HG03175 (cell line): ENCODE measurements at regions not wholly inside any gene's neighbourhood (a gene's known extent, or its start where the extent isn't known, plus 50 kb on each side); places are given as distances from the start of the nearest gene placed in this dataset.
"Not testable (repeated sequence)": the region's sequence is repeated elsewhere in the genome, so short reads cannot be mapped to it uniquely, and the experiment has no call there.

Source experiments
- ATAC-seq: cut with Tn5 transposase; IDR thresholded peaks from one replicate; pipeline ENCODE4 v1.9.1; 2021; ENCODE audit warnings: mild to moderate bottlenecking, moderate library complexity; ENCODE audit not compliant: unreplicated experiment

DNA sequence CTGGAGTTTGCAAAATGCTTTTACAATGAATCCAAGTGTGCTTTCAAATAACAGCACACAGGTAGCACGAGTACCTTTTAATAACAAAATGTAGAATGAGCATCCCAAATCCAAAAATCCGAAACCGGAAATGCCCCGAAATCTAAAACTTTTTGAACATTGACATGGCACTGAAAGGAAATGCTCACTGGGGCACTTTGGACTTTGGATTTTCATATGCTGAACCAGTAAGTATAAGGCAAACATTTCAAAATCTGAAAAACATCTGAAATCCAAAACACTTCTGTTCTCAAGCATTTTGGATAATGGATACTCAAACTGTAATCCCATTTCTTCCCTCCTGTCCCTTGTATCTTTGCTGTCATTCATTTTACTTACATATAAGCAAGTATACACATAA lies 50.1 kb downstream of the GCNT4 start:
- ATAC-seq: no peak

DNA sequence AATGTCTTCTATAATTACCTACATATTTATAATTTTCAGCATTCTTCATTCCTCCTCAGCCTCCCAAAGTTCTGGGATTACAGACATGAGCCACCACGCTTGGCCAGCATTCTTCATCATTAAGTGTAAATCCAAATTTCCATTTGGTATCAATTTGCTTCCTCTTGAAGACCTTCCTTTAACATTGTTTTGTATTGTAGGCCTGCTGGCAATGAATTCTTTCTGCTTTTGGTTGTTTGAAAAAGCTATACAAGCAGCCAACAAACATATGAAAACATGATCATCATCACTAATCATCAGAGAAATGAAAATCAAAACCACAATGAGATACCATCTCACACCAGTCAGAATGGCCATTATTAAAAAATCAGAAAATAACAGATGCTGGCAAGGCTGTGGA lies 56.4 kb downstream of the GCNT4 start:
- ATAC-seq: no peak

DNA sequence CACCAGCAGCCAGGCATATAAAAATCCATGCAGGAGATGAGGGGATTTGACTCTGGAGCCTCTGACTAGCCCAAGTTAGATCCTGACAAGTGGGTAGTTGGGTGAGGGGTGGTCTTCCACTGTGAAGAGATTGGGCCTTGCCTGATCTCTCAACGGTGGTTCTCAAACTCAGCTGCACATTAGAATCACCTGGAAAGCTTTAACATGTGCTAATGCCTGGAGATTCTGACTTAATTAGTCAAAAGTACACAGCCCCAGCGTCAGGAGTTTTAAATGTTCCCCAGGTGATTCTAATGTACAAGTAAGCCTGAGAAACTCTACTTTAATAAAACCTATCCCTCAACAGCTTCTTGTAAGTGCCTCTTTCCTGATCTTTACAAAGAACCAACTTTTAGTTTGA lies 57.5 kb downstream of the GCNT4 start:
- ATAC-seq: no peak

DNA sequence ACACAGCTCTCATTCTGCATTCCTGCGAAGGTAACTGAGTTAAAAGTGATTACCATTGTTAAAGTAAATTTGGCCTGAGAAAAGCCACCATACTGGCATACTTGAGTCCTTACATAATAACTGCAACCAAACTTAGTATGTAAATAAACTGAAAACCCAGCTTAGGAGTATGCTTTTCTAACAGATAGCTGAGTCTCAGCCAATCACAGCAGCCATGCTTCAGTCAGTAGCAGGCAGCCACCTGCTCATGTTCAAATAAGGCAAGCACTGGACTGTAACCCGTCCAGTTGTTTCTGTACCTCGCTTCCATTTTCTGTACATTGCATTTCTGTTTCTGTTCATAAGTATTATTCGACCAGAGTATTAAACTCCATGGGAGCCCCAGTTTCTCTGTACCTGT lies 58.6 kb downstream of the GCNT4 start:
- ATAC-seq: no peak

DNA sequence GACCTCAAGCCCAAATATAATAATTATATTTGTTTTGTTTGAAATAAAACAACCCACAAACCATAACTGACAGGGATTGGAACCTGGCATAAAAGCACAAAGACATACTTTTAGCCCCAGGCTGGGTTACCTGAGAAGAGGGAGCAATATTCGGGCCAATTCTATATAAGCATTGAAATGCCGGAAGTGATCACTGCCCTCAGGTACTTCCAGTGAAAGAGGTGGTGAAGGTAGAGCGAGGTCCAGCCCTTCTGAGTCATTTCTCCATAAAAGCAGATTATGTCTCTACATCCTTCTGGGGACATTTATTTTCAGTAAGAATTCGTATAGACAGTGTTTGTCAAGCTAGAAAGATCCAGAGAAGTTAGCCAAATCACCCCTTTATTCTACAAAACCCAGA lies 59.6 kb downstream of the GCNT4 start:
- ATAC-seq: no peak

DNA sequence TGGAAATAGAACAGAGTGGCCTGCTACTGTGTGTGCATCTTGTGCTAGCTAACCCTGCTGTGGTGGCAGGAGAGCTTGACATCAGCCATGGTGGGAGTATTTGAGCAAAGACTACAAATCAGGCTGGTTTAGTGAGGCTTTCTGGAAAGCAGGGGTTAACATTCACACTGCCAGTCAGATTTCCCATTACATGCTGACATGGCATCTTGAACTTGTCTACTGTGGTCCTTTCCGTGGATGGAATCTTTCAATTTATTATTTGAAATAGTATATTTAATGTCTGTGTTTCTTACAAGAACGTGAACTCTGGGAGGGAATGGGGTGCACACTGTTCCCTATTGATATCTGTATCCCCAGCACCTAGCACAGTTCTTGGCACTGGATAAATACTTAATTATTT lies 60.8 kb downstream of the GCNT4 start:
- ATAC-seq: no peak

DNA sequence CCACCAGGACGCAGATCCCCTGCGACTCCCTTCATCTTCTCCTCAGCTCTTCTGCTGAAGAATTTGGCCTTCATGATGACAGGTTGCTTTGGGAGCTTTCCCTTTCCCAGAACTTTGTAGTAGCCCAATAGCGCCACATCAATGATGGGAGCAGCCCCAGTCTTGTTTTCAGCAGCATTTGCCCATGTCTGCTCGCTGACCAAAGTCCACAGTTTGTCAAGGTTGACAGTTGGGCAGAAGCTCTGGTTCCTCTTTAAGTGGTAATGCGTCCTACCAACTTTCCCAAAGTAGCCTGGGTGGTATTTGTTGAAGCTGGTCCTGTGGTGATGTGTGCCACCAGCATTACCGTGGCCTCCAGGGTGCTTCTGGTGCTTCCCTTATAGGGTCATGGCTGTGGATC lies 62.2 kb downstream of the GCNT4 start:
- no peak for ATAC-seq

DNA sequence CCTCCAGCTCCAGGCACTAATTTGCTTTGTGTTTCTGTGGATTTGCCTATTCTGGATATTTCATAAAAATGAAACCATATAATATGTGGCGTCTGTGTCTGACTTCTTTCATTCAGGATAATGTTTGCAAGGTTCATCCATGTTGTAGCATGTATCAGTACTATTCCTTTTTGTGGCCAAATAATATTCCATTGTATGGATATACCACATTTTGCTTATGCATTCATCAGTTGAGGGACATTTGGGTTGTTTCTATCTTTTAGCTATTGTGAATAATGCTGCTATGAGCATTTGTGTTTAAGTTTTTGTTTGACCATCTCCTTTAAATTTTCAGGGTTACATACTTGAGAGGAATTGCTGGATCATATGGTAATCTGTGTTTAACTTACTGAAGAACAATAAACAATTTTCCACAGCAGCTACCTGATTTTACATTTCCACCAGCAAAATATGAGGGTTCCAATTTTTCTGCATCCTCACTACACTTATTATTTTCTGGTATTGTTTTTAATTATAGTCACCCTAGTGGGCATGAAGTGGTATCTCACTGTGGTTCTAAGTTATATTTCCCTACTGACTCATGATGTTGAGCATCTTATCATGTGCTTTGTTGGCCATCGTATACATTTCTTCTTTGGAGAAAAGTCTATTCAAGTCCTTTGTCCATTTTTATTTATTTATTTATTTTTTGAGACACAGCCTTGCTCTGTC lies 63.9 kb downstream of the GCNT4 start:
- no peak for ATAC-seq

DNA sequence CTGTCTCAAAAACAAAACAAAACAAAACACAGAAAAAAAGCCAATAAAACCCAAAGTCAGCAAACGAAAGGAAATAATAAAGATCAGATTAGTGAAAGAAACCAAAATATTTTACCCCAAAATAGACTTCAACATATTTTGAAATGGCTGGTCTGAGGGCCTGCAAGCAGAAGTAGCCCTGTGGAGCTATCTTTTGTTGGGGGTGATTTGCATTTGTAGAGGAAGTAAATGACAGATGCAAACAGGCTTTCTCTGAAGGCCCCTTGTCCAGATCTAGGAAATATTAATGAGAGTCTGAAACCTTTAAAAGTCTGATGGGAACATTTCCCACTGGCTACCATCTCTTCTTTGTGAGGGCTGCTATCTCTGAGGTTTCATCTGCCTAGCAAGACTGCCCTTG lies 74.0 kb downstream of the GCNT4 start:
- ATAC-seq: no peak

DNA sequence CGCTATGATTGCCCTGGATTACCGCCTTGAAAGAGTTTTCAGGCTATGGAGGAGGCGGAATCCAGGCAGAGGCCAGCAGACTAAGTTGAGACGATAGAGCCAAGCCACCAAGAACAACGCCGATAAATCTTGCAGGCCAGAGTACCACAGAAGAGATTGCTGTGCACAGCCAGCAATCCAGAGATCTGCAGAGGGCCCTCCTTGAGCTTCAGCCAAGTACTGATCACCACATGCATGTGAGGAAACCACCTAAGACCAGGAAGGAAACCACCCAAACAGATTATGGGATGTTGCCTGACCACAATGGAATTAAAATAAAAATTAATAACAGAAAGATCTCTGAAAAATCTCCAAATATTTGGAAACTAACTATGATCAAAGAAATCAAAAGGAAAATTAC lies 74.9 kb downstream of the GCNT4 start:
- no peak for ATAC-seq

DNA sequence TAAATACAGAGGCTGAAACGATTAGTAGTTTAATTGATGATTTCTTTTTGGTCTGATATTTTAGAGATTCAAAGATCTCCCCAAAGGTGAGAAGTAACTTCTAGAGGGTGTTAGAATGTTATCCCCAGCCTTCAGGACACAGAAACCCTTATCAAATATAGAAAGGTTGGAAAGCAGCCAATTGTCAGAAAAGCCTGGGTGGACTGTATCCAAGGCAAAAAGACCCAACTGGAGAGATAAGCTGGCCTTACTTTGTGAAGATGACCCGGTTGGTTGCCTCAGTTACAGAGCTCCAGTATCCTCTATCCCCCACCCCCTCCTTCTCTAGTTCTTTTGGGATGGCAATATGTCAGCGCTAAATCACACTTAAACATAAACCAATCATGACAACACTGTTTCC lies 75.7 kb downstream of the GCNT4 start:
- no peak for ATAC-seq

DNA sequence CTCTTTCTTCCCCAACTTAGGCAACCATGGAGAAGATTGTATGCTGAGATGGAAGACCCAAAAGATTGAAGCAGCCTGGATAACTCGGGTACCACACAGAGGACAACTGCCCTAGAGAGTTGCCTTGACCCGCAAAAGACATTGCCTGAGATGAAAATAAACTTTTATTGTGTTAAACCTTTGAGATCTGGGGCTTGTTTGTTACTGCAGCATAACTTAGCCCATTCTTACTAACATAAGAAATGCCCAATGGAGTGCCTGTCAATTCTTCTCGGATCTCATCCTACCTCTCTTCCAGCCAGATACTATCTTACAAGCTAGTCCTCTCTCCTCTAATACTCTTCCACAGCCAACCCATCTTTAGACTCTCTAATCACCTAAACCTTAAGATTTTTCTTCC lies 76.8 kb downstream of the GCNT4 start:
- ATAC-seq: no peak

DNA sequence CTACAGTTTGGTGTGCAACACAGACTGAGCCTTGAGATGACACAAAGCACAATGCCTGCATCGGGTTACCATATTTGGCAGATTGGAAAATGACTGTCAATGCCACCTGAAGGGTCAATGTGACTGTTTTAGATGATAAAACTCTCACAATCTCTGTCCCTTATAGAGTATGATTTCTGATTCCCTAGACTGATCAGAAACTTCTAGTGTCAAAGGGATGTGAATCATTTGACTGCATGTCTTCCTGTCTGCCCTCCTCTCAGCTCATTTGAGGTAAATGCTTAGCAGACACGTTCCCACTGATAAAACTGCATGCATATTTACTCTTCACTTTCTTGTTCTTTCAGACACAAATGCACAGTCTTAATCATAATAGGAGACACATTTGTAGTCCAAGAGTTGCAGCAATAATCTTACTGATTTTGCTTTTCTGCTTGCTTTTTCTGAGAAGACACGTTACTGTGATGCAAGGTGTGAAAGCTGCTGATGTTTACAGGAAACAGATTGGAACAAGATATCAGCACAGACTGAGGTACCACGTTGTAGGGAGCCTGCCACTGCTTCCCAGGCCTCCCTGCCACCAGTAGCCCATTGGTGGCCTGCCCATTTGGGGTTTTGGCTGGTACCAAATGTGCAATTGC lies 77.8 kb downstream of the GCNT4 start:
- no peak for ATAC-seq

DNA sequence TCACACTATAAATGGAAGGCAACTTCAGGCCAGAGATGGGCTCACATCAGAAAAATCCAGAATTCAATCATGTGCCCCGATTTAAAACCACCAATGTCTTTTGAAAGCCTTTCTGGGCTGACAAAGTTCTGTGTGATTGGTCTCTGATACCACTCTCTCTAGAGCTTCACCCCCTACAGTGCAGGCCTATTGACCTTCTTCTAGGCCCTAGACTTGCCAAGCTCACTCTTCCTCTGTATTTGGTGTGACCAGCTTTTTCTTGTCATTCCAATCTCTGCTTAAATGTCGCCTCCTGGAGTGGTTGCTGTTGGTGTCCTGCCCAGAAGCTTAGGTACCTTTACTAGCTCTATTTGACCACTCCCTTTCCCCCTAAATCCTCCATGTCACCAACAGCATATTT lies 78.7 kb downstream of the GCNT4 start:
- no peak for ATAC-seq

DNA sequence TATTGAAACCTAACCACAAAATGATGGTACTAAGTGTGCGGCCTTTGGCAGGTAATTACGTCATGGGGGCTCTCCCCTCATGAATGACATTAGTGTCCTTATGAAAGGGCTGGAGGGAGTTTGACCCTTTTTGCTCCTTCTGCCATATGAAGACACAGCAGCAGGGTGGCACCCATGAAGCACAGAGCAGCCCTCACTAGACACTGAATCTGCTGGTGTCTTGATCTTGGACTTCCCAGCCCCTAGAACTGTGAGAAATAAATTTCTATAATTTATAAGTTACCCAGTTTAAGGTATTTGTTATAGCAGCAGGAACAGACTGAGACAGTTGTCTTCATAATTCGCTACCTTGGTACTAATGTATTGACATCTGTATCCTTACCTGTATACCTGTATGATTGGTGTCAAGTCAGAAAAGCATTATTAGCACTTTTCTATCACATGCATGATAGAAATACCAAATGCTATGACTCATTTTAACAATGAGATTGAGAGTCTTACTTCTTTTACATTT lies 80.4 kb downstream of the GCNT4 start:
- ATAC-seq: no peak

DNA sequence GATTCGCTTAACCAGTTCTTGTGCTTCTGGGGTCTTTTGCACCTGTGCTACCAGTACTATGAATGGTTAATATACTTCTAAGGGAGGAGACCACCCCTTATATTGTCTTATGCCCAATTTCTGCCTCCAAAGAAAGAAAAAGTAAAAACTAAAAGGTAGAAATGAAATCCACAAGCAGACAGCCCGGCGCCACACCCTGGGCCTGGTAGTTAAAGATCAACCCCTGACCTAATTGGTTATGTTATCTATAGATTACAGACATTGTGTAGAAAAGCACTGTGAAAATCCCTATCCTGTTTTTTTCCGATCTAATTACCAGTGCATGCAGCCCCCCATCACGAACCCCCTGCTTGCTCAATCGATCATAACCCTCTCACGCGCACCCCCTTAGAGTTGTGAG lies 81.5 kb downstream of the GCNT4 start:
- ATAC-seq: not testable (repeated sequence)

DNA sequence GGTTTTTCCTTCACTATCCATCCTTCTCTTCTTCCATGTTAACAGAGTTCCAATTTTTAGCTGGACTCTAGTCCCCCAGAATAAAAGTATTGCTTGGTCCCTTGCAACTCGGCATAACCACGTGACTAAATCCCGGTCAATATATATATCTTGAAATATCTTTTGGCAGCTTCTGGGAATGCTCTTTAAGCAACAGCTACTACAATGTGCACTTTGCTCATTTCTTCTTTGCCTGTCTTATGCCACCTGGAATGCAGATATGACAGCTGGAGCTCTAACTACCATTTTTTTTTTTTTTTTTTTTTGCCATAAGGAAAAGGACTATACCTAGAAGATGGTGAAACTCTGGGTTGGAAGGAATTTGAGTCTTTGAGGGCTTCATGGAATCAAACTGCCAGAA lies 82.6 kb downstream of the GCNT4 start:
- ATAC-seq: no peak

DNA sequence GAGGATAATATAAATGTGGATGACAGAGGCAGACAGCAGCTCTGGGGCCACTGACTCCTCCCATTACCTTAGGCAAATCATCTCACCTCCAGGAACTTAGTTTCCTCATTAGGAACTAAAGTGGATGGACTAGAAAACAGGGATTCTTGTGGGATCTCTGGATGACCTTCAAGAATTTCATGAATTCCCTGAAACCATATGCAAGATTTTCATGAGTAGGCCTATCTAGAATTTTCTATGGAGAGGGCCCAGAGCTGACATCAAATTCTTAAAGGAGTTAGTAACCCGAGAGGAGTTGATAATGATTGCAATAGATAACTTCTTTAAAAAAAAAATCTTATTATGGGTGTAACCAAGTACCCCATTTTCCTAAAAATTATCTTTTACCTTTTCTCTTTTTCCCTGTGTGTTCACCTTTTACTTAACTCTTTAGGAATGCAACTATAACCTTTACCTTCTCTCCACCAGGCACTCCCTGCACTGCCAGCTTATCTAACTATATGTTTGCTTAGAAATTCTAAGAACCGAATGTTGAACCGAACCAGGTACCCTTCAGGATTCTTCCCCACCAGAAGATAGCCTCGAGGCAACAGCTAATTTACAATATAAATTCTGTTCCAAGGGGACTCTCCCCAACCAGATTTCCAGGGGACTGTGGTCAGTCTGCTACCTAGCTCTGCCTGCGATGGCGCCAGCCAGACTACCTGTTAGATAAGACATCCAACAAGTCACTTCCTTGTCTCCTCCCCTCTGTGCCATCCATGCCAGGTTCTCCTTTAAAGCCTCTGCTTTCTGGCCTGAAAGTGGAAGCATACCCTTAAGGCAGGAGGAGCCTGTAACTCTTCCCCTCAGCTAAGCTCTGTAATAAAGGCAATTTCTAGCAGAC lies 86.0 kb downstream of the GCNT4 start:
- no peak for ATAC-seq

DNA sequence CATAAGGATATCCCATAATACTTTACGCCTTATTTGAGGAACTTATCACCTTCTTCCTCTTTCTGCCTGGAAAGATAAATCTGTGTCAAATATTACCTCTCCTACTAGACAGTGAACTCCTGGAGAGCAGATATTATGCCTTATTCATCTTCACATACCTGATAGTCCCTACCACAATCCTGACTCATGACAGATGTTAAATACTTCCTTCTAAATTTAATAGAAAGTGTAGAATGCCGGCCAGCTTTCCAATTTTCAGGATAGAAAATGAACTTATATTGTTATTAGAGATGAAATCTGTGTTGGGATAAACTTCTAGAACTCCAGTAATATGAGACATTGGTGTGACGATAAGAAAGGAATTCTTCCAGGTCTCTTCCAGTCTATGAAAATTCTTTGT lies 89.0 kb downstream of the GCNT4 start:
- ATAC-seq: no peak

DNA sequence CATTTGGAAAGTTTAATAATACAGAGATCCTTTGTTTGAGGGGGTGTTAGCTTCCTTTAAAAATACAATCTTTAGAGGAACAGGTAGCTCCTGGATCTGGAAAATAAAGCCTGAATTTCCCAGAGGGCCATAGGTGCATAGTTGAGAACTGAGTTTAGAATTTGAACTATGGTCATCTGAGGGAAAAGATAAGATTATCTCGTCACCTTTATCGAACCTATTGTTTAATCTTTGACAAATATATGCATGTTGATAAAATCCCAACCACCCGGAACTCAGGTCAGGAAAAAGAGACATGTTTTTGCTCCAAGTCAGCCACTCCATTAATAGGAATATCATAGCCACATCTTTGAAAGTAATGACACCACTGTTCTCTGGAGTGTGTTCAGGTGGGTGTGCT lies 91.7 kb upstream of the FAM169A start:
- ATAC-seq: no peak

DNA sequence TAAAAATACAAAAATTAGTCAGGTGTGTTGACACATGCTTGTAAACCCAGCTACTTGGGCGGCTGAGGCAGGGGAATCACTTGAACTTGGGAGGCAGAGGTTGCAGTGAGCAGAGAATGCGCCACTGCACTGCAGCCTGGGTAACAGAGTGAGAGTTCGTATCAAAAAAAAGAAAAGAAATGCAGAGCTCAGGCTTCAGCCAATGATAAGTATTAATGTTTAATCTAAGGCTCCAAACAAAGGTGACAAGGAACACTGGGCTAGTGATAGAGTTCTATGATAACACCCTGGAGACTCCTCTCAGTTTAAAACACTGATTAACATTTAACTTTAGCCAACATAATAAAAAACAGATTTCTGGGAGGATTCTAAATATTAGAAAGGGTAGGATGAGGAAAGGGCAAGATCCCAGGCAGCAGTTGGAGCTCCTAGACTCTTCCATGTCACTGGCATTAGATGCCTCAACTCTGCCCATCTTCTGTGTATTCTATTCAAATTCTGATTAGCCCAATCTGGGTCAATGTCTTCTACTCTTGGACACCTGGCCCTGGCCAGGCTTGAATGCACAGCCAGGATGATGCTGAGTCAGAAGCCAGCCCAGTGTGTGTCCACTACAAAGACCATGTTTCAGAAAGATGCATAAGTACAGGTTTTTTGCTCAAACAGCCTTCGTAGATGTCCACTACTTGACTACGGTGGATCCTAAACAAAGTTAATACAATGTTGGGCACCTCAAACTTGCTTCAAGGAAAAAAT lies 91.0 kb upstream of the FAM169A start:
- ATAC-seq: no peak
